ENCODE measurements at regions not wholly inside any gene's neighbourhood (a gene's known extent, or its start where the extent isn't known, plus 50 kb on each side); places are given as distances from the start of the nearest gene placed in this dataset.

DNA sequence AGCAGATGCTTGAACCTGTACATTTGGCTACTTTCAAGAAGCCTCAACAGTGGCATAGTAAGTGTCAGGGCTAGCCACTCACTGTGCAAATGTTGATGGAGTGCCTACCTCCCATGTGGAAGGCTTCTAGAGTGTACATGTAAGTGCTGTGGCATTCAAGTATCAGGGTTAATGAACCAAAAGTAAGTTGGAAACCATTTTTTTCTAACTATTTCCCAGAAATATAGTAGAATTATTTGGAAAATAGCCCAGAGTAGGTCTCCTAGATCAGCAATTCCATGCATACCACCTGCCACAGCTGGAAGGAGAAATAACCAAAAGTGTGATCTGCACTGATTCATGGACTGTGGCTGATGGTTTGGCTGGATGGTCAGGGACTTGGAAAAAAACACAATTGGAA is 53.3 kb downstream of the FOXD1 start:
- no peaks in the 10 kb centered on the region for H3K9me3 Mint-ChIP-seq
- no peak overlapping the region for H3K4me3 Mint-ChIP-seq
- TF ChIP-seq, protein P1, sequence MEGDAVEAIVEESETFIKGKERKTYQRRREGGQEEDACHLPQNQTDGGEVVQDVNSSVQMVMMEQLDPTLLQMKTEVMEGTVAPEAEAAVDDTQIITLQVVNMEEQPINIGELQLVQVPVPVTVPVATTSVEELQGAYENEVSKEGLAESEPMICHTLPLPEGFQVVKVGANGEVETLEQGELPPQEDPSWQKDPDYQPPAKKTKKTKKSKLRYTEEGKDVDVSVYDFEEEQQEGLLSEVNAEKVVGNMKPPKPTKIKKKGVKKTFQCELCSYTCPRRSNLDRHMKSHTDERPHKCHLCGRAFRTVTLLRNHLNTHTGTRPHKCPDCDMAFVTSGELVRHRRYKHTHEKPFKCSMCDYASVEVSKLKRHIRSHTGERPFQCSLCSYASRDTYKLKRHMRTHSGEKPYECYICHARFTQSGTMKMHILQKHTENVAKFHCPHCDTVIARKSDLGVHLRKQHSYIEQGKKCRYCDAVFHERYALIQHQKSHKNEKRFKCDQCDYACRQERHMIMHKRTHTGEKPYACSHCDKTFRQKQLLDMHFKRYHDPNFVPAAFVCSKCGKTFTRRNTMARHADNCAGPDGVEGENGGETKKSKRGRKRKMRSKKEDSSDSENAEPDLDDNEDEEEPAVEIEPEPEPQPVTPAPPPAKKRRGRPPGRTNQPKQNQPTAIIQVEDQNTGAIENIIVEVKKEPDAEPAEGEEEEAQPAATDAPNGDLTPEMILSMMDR (IDR thresholded peaks at IDR 0.05) = no peak
- no peaks in the 10 kb centered on the region for H3K4me1 Mint-ChIP-seq
- DNase-seq (no peak), ATAC-seq (ENCODE audit: low read depth) (no peak)
- no peak overlapping the region for H3K27ac Mint-ChIP-seq
- POLR2A ChIA-PET = no interaction called here
- H3K27me3 Mint-ChIP-seq = peaks cover 26% of the 10 kb centered on the region
- no peaks in the 10 kb centered on the region for H3K36me3 Mint-ChIP-seq (ENCODE audit: low read depth)
- intact Hi-C loops (cut with micrococcal nuclease) = no loop called here
- CTCF ChIA-PET = no interaction called here

DNA sequence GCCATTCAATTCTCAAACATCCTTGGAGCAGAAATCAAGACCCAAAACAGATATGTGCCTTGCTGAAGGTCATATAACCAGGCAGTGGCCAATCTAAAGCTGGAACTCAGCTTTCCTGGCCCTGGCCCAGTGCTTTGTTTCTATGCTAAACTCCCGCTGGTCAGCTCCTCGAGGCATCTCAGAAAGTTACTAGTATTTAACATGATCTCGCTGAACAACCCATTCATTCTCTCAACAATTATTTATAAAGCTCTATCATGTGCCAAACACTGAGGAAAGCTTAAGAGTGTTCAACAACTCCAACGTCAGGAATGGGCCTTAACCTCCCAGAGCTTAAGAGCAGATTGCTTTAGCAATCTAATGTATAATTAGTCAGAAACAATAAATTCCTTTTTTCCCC is 54.0 kb downstream of the FOXD1 start:
- ChIA-PET CTCF (no interaction called here), POLR2A (no interaction called here)
- Mint-ChIP-seq H3K4me1 (no peaks in the 10 kb centered on the region), H3K36me3 (ENCODE audit: low read depth) (no peaks in the 10 kb centered on the region), H3K27ac (no peak overlapping the region), H3K9me3 (no peaks in the 10 kb centered on the region), H3K27me3 (peaks cover 27% of the 10 kb centered on the region), H3K4me3 (no peak overlapping the region)
- no peak for ATAC-seq (ENCODE audit: low read depth)
- DNase-seq = no peak
- TF ChIP-seq, protein P1 (IDR thresholded peaks at IDR 0.05) = no peak
- intact Hi-C loops (cut with micrococcal nuclease) = no loop called here

DNA sequence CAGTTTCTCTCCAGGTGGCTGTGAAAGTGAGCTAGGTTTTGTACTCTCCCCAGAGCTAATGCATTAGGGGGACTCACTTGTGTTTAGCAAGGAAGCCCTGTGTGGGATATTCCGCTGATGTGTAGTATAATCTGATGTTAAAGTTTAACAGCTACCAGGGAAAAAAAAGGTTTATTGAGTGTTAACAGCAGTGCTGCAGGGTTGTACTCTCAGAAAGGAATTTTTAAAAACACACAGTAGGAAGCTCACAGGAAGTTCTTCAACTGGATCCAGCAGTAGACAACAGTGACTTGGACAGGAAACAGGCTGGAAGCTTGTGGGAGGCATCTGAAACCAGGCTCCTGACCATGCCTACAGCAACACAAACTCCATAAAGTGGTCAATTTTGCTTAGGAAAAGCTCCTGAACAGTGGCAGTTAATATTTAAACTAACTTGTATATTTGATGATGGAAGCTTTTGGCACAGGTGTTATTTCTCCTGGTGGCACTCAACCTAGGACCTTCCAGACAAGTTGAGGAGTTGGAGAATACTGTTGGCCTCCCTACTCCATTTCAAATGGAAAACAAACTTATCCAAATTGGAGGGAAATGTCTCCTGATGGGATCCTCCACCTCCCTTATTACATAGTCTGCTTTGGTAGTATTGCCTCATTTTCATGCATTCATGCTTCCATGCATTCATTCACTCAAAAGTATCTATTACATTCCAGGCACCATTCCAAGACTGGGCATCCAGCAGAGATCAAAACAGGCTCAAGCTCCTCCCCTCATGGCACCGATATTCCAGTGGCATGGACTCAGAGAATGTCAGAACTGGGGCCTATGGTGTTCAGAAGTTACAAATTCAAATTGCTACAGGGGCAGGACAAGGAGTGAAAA is 54.7 kb downstream of the FOXD1 start:
- TF ChIP-seq, protein P1 (IDR thresholded peaks at IDR 0.05) = no peak
- ChIA-PET CTCF (no interaction called here), POLR2A (no interaction called here)
- intact Hi-C loops (cut with micrococcal nuclease) = no loop called here
- Mint-ChIP-seq H3K9me3 (no peaks in the 10 kb centered on the region), H3K27me3 (peaks cover 27% of the 10 kb centered on the region), H3K36me3 (ENCODE audit: low read depth) (no peaks in the 10 kb centered on the region), H3K4me3 (no peak overlapping the region), H3K27ac (no peak overlapping the region), H3K4me1 (no peaks in the 10 kb centered on the region)
- ATAC-seq (ENCODE audit: low read depth) = no peak
- DNase-seq = no peak

DNA sequence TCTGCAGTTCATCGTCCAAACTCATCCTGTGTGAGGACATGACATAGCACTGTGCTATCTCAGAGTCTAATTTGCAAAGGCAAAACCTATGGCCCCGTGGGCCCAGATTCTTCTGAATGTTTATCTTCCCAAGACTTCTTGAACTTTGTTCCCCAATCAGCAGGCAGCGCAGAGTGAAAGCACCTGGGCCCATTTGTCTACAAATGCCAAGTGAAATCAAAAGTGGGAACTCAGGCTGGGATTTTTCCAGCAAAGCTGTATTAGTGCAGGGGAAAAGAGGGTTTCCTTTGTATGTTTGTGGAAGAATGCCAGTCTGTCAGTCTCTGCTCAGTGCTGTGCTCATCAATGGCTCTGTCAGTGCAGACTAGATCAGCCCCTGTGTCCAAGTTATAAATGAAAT is 55.8 kb downstream of the FOXD1 start:
- POLR2A ChIA-PET = no interaction called here
- H3K36me3 Mint-ChIP-seq (ENCODE audit: low read depth) = no peaks in the 10 kb centered on the region
- H3K27me3 Mint-ChIP-seq = peaks cover 28% of the 10 kb centered on the region
- DNase-seq (no peak), ATAC-seq (ENCODE audit: low read depth) (no peak)
- peaks cover 2% of the 10 kb centered on the region for H3K4me1 Mint-ChIP-seq
- H3K4me3 Mint-ChIP-seq = no peak overlapping the region
- TF ChIP-seq, protein P1 (IDR thresholded peaks at IDR 0.05) = no peak
- CTCF ChIA-PET = no interaction called here
- no peak overlapping the region for H3K27ac Mint-ChIP-seq
- no peaks in the 10 kb centered on the region for H3K9me3 Mint-ChIP-seq
- intact Hi-C loops (cut with micrococcal nuclease) = no loop called here

DNA sequence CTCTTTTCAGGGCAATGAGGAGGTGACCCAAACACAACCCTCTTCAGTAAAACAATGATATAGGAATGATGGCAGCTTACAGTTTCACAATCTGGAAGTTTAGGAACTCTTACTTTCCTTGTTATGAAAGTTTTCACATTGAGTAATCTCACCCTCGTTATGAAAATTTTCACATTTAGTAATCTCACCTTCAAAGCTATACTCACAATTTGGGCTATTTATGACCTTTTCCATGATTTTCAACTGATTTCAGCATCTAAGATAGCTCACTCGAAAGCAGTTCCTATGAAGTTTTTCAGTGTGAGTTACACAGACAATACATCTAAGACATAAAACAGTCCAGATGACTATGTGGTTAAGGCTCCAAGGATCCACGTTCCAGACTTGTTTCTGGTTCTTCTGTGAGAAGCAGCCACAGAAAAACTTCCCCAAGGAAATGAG is 57.1 kb downstream of the FOXD1 start:
- Mint-ChIP-seq H3K4me1 (peaks cover 6% of the 10 kb centered on the region), H3K27me3 (peaks cover 20% of the 10 kb centered on the region), H3K27ac (no peak overlapping the region), H3K36me3 (ENCODE audit: low read depth) (no peaks in the 10 kb centered on the region), H3K4me3 (no peak overlapping the region), H3K9me3 (no peaks in the 10 kb centered on the region)
- intact Hi-C loops (cut with micrococcal nuclease) = no loop called here
- DNase-seq (no peak), ATAC-seq (ENCODE audit: low read depth) (no peak)
- TF ChIP-seq, protein P1 (IDR thresholded peaks at IDR 0.05) = no peak
- CTCF ChIA-PET = no interaction called here
- POLR2A ChIA-PET = no interaction called here

Data from activated B cell treated with CpG ODN at 0.5 μM for 24 hours (primary cell).